ENCODE measurements at regions not wholly inside any gene's neighbourhood (a gene's known extent, or its start where the extent isn't known, plus 50 kb on each side); places are given as distances from the start of the nearest gene placed in this dataset.

DNA sequence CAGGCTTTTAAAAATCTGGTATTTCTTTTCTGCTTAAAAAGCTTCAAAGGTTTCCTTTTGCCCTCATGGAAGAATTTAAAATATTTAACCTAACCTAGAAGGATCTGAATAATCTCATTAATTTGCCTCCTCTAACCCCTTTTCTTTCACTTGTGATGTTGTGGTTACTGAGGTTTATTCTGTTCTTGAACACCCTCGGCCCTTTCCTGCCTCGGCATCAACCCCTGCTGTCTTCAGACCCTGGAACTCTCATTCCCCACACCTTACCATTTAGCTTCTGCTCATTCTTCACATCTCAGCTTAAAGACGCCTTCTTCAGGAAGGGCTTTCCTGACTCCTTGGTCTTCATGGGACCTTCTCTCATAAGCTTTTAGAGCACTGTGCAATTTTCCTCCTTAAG, 131.4 kb upstream of the MAN2A1 start:
- TF ChIP-seq, protein P1, sequence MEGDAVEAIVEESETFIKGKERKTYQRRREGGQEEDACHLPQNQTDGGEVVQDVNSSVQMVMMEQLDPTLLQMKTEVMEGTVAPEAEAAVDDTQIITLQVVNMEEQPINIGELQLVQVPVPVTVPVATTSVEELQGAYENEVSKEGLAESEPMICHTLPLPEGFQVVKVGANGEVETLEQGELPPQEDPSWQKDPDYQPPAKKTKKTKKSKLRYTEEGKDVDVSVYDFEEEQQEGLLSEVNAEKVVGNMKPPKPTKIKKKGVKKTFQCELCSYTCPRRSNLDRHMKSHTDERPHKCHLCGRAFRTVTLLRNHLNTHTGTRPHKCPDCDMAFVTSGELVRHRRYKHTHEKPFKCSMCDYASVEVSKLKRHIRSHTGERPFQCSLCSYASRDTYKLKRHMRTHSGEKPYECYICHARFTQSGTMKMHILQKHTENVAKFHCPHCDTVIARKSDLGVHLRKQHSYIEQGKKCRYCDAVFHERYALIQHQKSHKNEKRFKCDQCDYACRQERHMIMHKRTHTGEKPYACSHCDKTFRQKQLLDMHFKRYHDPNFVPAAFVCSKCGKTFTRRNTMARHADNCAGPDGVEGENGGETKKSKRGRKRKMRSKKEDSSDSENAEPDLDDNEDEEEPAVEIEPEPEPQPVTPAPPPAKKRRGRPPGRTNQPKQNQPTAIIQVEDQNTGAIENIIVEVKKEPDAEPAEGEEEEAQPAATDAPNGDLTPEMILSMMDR (IDR thresholded peaks at IDR 0.05) = no peak
- TF ChIP-seq POLR2AphosphoS5 (IDR thresholded peaks at IDR 0.05) = no peak
- TF ChIP-seq POLR2A (IDR thresholded peaks at IDR 0.05; ENCODE audit: low read depth) = no peak
